ENCODE measurements at regions not wholly inside any gene's neighbourhood (a gene's known extent, or its start where the extent isn't known, plus 50 kb on each side); places are given as distances from the start of the nearest gene placed in this dataset.

DNA sequence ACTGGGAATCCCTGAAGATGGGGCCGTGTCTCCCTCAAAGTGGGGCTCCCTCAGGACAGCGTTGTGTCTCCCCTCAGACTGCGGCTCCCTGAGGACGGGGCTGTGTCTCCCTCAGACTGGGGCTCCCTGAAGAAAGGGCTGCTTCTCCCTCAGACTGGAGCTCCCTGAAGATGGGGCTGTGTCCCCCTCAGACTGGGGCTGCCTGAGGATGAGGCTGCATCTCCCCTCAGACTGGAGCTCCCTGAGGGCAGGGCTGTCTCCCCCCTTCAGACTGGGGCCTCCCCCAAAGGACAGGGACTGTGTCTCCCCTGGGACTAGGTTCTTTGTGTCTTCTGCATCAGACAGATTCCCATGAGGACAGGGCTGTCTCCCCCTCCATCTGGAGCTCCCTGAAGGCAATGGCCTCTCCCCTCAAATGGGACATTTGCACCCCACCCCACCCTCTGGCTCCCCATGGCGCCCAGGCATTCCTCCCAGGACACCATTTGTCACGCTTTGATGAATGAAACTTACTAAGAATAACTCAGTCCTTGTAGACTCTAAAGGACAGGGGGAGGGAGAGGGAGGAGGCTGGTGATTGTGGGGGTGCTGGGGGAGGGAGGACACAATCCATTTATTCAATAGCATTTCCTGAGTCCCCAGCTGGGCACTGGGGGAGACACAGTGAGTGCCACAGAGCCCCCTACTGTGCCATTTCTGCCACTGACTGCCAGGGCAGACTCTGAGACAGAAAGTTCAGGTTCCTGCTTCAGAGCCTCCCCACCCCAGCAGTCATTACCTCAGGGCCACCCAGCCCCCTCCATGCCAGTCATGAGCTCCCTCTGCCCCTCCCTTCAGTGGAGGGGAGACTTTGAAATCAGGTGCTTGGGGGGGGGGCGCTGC lies 122.4 kb downstream of the MRPL14 start:
- H3K27me3 ChIP-seq (ENCODE audit: control insufficient read depth in 2 of 2, insufficient read depth in 2 of 2, low read length in 2 of 2): peaks cover 34 to 72% of the 10 kb centered on the region in 2 donors
- intact Hi-C loops (cut with micrococcal nuclease): loop anchor here (5.0 kb wide), 3 partner anchors 33 to 283 kb away; partner anchors contain the start of gene VEGFA (in 1 of the 2)
- peak in 2 of 3 donors; percentile 38 to 57 for DNase-seq
- Mint-ChIP-seq H3K27ac (peak overlapping the region in 3 of 7 donors; percentile 20 to 78 (median 65)), H3K9me3 (peaks cover 0 to 20% (median 8%) of the 10 kb centered on the region in 7 donors), H3K4me1 (peaks cover 39% of the 10 kb centered on the region), H3K4me3 (peak overlapping the region in 1 of 2 donors; percentile 71), H3K27me3 (ENCODE audit: low read depth in 3 of 3) (peaks cover 65 to 85% (median 75%) of the 10 kb centered on the region in 3 donors), H3K36me3 (peaks cover 7 to 12% of the 10 kb centered on the region in 2 donors)
- TF ChIP-seq, protein P1, sequence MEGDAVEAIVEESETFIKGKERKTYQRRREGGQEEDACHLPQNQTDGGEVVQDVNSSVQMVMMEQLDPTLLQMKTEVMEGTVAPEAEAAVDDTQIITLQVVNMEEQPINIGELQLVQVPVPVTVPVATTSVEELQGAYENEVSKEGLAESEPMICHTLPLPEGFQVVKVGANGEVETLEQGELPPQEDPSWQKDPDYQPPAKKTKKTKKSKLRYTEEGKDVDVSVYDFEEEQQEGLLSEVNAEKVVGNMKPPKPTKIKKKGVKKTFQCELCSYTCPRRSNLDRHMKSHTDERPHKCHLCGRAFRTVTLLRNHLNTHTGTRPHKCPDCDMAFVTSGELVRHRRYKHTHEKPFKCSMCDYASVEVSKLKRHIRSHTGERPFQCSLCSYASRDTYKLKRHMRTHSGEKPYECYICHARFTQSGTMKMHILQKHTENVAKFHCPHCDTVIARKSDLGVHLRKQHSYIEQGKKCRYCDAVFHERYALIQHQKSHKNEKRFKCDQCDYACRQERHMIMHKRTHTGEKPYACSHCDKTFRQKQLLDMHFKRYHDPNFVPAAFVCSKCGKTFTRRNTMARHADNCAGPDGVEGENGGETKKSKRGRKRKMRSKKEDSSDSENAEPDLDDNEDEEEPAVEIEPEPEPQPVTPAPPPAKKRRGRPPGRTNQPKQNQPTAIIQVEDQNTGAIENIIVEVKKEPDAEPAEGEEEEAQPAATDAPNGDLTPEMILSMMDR (IDR thresholded peaks at IDR 0.05): peak; percentile 58
- no peaks in the 10 kb centered on the region for H3K79me2 ChIP-seq (ENCODE audit: insufficient read depth, low read length)
- no peak overlapping the region for H3K4me2 ChIP-seq (replicated peaks; ENCODE audit: extremely low read depth, low read length, poor library complexity, severe bottlenecking)
- no peak overlapping the region for H3K9ac ChIP-seq (ENCODE audit: insufficient read depth, low read length, poor library complexity, severe bottlenecking)
- H3K36me3 ChIP-seq (replicated peaks in 1 of 2; ENCODE audit: control insufficient read depth in 1 of 2, insufficient read depth in 2 of 2, low read length in 2 of 2): no peaks in the 10 kb centered on the region
- peaks cover 0 to 11% of the 10 kb centered on the region in 2 donors for H3K9me3 ChIP-seq (replicated peaks in 1 of 2; ENCODE audit: control insufficient read depth in 1 of 2, insufficient read depth in 1 of 2, low read length in 2 of 2)
- no peak overlapping the region for H3K27ac ChIP-seq (ENCODE audit: low read depth in 1 of 2, low read length in 2 of 2)
- no peak overlapping the region for H3K4me3 ChIP-seq (replicated peaks in 1 of 3; ENCODE audit: low read depth in 2 of 3, low read length in 3 of 3)
- no peak overlapping the region for H2AFZ ChIP-seq (ENCODE audit: insufficient read depth, low read depth, low read length, poor library complexity, severe bottlenecking)
- peaks cover 23 to 42% of the 10 kb centered on the region in 2 donors for H3K4me1 ChIP-seq (ENCODE audit: control insufficient read depth in 1 of 2, insufficient read depth in 2 of 2, low read length in 2 of 2)
- 57% methylated on average over 4 of the region's 7 CpGs for WGBS (ENCODE audit: insufficient coverage)
- H4K20me1 ChIP-seq (ENCODE audit: insufficient read depth, low read length): no peaks in the 10 kb centered on the region

DNA sequence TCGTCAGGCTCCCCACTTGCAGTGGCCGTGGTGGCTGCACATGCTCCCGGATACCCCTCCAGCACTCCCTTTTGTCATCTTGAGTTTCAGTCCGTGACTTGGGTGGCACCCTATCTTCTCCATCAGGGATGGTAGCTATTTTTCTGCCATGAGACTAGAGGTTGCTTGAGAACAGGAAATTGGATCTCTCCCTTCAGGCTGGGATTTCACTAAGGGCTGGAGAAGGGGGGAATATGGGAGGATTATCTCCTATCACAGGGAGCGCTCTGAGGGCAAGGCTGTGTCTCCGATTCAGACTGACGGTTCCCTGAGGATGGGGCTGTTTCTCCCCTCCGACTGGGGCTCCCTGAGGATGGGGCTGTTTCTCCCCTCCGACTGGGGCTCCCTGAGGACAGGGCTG lies 123.1 kb downstream of the MRPL14 start:
- Histone ChIP-seq H3K4me2 (replicated peaks; ENCODE audit: extremely low read depth, low read length, poor library complexity, severe bottlenecking) (no peak overlapping the region), H4K20me1 (ENCODE audit: insufficient read depth, low read length) (no peaks in the 10 kb centered on the region), H3K4me3 (replicated peaks in 1 of 3; ENCODE audit: low read depth in 2 of 3, low read length in 3 of 3) (no peak overlapping the region), H3K27ac (ENCODE audit: low read depth in 1 of 2, low read length in 2 of 2) (no peak overlapping the region), H3K9ac (ENCODE audit: insufficient read depth, low read length, poor library complexity, severe bottlenecking) (no peak overlapping the region), H3K4me1 (ENCODE audit: control insufficient read depth in 1 of 2, insufficient read depth in 2 of 2, low read length in 2 of 2) (peaks cover 23 to 40% of the 10 kb centered on the region in 2 donors), H3K9me3 (replicated peaks in 1 of 2; ENCODE audit: control insufficient read depth in 1 of 2, insufficient read depth in 1 of 2, low read length in 2 of 2) (peaks cover 0 to 11% of the 10 kb centered on the region in 2 donors), H3K36me3 (replicated peaks in 1 of 2; ENCODE audit: control insufficient read depth in 1 of 2, insufficient read depth in 2 of 2, low read length in 2 of 2) (no peaks in the 10 kb centered on the region), H3K27me3 (ENCODE audit: control insufficient read depth in 2 of 2, insufficient read depth in 2 of 2, low read length in 2 of 2) (peaks cover 34 to 71% of the 10 kb centered on the region in 2 donors), H3K79me2 (ENCODE audit: insufficient read depth, low read length) (no peaks in the 10 kb centered on the region), H2AFZ (ENCODE audit: insufficient read depth, low read depth, low read length, poor library complexity, severe bottlenecking) (no peak overlapping the region)
- intact Hi-C loops (cut with micrococcal nuclease): loop anchor here in 1 of 2 donors (5.0 kb wide), 2 partner anchors 232 to 282 kb away; partner anchors contain the start of gene VEGFA
- H3K27ac Mint-ChIP-seq: peak overlapping the region in 3 of 7 donors; percentile 30 to 65 (median 60)
- 51% methylated on average over 4 of the region's 9 CpGs for whole genome bisulfite sequencing (ENCODE audit: insufficient coverage)
- H3K4me3 Mint-ChIP-seq: peak overlapping the region in 1 of 2 donors; percentile 84
- H3K4me1 Mint-ChIP-seq: peaks cover 36% of the 10 kb centered on the region
- DNase-seq: no peak
- peaks cover 7 to 12% of the 10 kb centered on the region in 2 donors for H3K36me3 Mint-ChIP-seq
- H3K27me3 Mint-ChIP-seq (ENCODE audit: low read depth in 3 of 3): peaks cover 65 to 83% (median 78%) of the 10 kb centered on the region in 3 donors
- TF ChIP-seq, protein P1 (IDR thresholded peaks at IDR 0.05): no peak
- peaks cover 0 to 20% (median 8%) of the 10 kb centered on the region in 7 donors for H3K9me3 Mint-ChIP-seq

All from CD14-positive monocyte (primary cell).